ENCODE measurements at regions not wholly inside any gene's neighbourhood (a gene's known extent, or its start where the extent isn't known, plus 50 kb on each side); places are given as distances from the start of the nearest gene placed in this dataset.

DNA sequence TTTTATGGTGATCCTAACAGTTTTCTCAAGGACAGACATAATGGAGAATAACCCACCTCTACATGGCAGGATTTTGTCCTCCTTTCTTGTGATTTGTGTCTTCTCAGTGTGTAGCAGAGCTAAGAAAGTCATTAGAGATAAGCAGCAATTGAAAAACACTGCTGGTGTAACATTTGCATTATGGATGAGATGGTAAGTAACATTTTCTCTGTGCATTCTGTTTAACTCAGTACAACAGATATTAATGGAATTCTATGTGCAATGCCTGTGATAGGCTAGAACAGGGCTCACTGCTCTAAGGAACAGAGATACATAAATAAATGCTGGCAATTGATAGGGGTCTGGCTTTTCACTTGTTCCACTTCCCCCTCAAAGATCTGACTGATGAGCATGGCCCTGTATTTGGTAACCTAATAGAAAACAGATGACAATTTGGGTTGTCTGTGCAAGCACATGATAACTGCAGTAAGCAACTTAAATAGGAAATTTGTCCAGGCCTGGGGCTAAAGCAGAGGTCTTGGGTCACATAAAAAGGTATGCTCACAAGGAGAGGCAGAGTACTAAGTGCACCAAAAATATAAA lies 560.3 kb upstream of the POM121L12 start:
- no peak for DNase-seq

GRCh38 chr7:52473756-52474155 lies 561.7 kb upstream of the POM121L12 start:
- no peak for DNase-seq

GRCh38 chr7:52472006-52472620 lies 563.3 kb upstream of the POM121L12 start:
- DNase-seq = no peak

DNA sequence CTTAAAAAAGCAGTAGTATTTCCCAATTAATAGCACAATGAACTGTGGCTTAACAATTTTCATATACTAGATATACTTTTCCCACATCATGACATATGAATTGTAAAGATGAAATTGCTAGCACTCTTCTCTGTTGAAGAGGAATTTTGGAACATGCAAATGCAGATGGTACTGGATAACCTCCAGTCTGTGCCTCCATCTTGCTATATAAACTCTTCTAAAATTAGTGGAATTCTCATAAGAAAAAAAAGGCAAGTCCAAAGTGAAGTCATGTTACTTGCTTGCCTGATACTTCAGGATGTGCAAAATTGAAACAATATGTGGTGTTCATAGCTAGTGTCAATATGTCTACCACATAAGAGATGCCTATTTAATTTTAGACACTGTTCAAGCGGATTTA lies 570.2 kb upstream of the POM121L12 start:
- DNase-seq = no peak

DNA sequence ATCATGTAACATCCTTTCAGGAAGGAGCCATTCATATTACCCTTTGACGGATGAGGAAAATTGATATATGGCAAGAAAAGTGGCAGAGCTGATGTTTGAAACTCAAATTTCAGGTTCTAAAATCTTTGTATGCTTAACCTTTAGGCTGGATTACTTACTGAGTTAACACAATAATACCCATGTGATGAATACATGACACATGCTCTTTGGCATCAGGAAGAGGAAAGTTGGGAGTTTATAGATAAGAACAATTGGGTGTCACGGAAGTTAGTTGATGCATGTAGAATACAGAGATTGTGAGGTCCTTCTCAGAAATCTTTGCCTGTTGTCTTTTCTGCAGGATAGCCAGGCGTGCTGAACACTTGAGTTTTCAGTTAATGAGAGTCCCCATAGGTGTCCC lies 572.1 kb upstream of the POM121L12 start:
- DNase-seq = no peak

- no peak for DNase-seq
These were observed 573.0 kb upstream of the POM121L12 start for GRCh38 chr7:52462474-52462873.

- no peak for DNase-seq
These were observed 579.9 kb upstream of the POM121L12 start for GRCh38 chr7:52455571-52455970.

GRCh38 chr7:52450816-52451215 lies 584.6 kb upstream of the POM121L12 start:
- no peak for DNase-seq

- no peak for DNase-seq
These were observed 587.8 kb upstream of the POM121L12 start for GRCh38 chr7:52447581-52448180.

GRCh38 chr7:52436278-52436677 lies 599.2 kb upstream of the POM121L12 start:
- DNase-seq = no peak

GRCh38 chr7:52431082-52431815 lies 604.2 kb upstream of the POM121L12 start:
- DNase-seq = no peak

GRCh38 chr7:52423251-52423650 lies 612.2 kb upstream of the POM121L12 start:
- DNase-seq = no peak

- no peak for DNase-seq
These were observed 622.4 kb upstream of the POM121L12 start for GRCh38 chr7:52413051-52413450.

DNA sequence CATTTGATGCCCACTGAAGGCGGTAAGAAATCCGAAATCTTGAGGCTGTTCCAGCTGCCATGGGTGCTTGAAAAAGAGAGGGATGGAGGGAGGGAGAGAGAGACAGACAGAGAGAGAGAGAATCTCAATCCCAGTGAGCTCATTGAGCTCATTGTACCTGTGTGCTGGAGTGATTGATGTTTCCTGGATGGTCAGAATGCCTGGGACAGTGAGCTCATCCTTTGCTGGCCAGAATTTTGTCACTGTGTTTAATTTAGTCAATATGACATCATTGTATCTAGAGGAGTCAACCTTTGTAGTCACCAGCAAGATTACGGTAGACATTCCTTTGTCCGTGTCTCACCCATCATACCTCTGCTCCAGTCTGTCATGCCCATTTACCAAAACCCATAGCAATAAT lies 625.4 kb upstream of the POM121L12 start:
- no peak for DNase-seq

DNA sequence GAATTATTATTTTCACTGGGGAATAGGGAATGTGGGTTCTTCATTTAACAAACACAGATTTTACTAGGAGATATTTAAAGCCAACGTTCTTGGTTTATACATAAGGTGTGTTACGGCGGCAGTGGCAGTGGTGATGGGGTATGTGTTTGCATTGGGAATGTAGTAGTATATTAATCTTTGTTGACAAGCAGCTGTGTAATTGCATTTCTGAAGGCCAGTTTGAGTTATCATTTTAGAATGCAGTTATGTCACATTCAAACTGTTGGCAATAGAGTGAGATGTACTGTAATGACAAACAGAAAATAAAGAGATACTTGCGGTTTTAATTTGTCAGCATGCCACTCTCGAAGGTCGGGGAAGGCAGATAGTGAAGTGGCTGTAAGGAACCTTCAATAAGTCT lies 628.6 kb upstream of the POM121L12 start:
- DNase-seq = no peak

DNA sequence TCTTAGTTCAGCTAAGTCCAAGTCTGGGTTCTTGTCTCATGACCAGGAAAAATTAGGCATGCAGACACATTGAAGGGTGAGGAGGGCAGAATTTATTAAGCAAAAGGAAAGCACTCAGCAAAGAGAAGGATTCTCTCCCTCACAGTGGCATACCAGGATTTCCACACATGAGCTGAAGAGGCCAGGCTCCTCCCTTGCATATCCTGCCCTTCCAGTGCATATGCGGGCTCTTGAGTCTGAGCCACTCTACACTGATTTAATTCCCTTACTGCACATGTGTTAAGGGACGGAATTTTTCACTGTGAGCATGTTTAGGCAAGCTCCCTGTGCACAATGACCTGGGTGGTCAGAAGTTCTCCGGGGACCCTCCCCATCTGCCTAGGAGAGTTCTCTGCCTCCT lies 652.7 kb upstream of the POM121L12 start:
- no peak for DNase-seq

DNA sequence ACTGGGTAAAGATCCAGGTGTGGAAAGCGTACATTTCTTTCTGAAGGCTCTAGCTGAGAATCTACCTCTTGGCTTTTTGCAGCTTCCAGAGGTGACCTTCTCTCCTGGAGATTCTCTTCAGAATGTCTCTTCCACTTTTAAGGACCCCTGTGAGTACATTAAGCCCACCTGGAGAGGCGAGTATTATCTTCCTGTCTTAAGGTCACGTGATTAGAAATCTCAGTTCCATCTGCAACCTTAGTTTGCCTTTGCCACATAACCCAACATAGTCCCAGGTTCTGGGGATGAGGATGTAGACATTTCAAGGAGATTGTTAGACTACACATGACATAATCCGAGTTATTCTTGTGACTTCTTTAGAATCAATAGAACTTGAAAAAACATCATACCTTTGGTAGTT lies 665.5 kb upstream of the POM121L12 start:
- no peak for DNase-seq

- DNase-seq = no peak
These were observed 670.1 kb upstream of the POM121L12 start for GRCh38 chr7:52365349-52365748.

GRCh38 chr7:52362521-52362920 lies 672.9 kb upstream of the POM121L12 start:
- no peak for DNase-seq

GRCh38 chr7:52360541-52360940 lies 674.9 kb upstream of the POM121L12 start:
- no peak for DNase-seq

GRCh38 chr7:52355053-52355452 lies 680.4 kb upstream of the POM121L12 start:
- DNase-seq = peak; percentile 5

DNA sequence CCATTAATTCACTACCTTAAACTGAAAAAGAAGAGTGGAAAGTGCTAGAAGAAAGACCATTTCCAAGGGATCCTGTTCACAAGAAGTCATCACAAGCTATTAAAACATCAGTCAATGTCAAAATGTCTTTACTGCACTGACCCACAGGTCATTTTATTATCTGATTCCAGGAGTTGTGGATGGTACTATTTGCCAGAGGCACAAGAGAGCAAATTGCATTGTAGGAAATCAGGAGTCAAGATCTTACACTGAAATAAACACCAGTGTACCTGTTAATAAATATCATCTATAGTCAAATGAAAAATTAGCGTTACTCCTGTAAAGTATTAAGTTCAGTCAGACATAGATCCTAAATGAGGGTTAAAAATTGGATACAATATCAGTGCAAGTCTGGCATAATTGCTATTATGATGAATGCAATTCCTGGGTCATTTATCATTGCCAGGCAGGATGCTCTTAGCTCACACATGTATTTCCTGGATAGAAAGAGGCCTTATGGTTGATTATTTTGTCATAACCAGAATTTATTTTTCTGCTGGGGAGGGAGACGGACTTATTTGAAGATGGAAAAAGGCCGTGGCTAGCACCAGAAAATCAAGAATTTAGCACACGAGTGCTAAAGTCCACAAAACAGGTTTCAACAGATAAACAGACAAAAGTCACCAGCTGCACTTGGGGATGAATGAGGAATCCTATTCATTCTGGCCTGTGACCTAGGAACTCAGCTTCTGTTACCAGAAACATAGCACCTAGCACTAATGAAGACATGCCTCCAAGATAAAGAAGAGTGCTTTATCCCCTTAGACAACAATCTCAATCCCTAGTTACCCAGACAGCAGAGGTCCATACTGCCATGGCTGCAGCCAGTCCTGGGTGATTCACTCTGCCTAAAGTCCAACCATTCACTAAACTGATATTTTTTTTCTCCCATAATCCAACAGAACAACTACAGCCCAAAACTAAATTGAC lies 683.1 kb upstream of the POM121L12 start:
- no peak for DNase-seq
